AG09309 (cell line): ENCODE measurements at regions not wholly inside any gene's neighbourhood (a gene's known extent, or its start where the extent isn't known, plus 50 kb on each side); places are given as distances from the start of the nearest gene placed in this dataset.

Source experiments
- DNase-seq: peaks from one replicate; pipeline ENCODE4 v3.0.0-alpha.2; 2010; ENCODE audit warnings: low read depth
- H3K4me3 ChIP-seq: 2 replicates; pipeline ENCODE4 v1.5.1; 2011; ENCODE audit warnings: mild to moderate bottlenecking, low read depth, low read length, moderate library complexity; ENCODE audit not compliant: control insufficient read depth
- TF ChIP-seq, protein P1 (sequence below): IDR thresholded peaks from 2 replicates; pipeline ENCODE4 v1.5.1; 2011; ENCODE audit warnings: mild to moderate bottlenecking, low read depth, low read length, inconsistent platforms; ENCODE audit not compliant: insufficient read depth, control insufficient read depth; ENCODE audit errors: missing control alignments

DNA sequence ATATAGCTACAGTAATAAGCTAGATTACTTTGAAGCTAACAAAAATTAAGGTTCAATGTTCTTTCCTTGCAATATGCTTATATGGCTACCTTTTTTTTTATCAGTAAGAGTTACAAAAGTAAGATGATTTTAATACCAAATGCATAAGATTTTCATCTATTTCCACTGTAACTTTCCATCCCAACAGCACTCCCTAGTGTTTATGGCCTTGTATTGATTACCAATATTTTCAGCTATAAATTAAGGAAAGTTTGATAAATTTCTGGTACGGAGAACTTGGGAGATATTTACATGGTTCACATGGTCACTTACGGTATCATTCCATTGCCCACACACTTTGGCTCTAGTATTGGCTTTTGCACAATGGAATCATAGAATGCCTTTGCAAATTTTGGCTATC, 448.9 kb upstream of the PABPC4L start:
- no peak for DNase-seq
- TF ChIP-seq, protein P1, sequence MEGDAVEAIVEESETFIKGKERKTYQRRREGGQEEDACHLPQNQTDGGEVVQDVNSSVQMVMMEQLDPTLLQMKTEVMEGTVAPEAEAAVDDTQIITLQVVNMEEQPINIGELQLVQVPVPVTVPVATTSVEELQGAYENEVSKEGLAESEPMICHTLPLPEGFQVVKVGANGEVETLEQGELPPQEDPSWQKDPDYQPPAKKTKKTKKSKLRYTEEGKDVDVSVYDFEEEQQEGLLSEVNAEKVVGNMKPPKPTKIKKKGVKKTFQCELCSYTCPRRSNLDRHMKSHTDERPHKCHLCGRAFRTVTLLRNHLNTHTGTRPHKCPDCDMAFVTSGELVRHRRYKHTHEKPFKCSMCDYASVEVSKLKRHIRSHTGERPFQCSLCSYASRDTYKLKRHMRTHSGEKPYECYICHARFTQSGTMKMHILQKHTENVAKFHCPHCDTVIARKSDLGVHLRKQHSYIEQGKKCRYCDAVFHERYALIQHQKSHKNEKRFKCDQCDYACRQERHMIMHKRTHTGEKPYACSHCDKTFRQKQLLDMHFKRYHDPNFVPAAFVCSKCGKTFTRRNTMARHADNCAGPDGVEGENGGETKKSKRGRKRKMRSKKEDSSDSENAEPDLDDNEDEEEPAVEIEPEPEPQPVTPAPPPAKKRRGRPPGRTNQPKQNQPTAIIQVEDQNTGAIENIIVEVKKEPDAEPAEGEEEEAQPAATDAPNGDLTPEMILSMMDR: no peak
- H3K4me3 ChIP-seq: no peak overlapping the region

DNA sequence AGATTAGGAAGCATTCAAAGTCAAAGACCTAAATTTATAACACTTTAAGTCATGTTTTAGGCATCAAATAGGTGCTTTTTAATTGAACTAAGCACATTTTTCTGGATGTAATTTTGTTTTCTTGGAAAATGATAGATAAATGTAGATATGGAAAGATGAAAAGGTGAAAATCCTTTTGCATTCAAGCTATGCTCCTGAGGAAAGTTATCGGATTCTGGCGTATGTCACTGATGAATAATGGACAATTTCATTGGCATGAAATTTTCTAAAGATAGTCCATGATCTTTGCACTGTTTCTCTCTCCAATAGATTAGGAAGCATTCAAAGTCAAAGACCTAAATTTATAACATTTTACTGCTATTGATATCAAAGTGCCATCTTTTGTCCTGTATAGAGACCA, 444.2 kb upstream of the PABPC4L start:
- no peak overlapping the region for H3K4me3 ChIP-seq
- DNase-seq: no peak
- TF ChIP-seq, protein P1: no peak

DNA sequence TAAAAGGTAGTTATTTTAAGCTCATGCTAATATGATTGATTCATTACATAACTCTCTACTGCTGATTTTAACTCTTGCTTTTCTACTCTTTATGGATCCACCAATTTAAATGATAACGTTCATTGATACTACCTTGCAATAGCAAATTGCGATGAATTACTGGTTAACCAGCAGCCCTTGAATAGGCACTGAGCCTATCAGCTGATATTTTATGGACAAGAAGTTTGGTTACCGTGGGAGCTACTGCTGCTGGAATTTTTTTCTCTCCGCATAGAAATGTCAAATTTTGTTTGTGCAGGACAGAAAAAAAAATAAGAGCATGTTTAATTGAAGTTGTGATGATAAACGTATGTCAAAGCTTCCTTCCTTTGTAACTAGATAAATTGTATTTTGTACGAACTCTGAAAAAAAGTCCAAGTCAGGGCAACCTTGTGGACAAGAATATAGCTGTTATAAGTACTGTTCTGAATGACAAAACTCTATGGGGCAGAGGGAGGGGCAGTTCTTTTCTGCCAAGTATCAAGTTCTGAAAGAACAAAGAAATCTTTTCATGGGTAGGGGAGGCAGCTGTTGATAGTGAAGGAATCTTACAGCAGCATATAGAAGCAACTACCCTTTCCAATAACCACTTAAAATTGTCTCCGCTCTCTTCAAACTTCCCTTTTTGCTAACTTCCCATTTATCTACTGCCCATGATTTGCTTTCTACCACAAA, 434.9 kb upstream of the PABPC4L start:
- no peak for DNase-seq
- TF ChIP-seq, protein P1: no peak
- H3K4me3 ChIP-seq: no peak overlapping the region

DNA sequence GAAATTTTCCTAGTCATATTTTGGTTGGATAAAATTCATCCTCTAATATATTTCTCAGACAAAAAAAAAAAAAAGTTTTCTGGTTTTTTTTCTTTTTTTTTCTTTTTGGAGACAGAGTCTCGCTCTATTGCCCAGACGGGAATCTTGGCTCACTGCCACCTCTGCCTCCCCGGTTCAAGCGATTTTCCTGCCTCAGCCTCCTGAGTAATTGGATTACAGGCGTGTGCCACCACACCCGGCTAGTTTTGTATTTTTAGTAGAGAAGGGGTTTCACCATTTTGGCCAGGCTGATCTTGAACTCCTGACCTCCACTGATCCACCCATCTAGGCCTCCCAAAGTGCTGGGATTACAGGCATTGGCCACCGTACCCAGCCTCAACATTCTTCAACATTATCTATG, 432.7 kb upstream of the PABPC4L start:
- no peak for DNase-seq
- H3K4me3 ChIP-seq: no peak overlapping the region
- TF ChIP-seq, protein P1: no peak

DNA sequence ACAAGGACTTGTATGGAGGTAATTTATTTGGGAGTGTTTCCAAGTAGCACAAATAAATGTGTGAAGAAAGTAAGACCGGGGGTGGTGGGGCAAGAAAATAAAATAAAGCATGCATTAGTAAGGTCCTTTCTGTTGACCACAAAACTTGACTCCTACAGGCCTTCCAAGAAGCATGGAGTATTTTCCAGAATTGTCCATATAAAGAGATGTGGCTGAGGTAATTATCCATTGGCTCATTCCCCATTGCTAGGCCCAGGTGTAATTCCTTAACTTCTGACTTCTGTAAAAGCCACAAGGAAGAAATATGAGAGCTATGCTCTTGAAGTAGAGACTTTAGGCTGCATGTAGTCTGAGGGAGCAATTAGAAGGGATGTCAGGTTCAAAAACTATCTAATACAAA, 430.5 kb upstream of the PABPC4L start:
- no peak for DNase-seq
- TF ChIP-seq, protein P1: no peak
- no peak overlapping the region for H3K4me3 ChIP-seq

DNA sequence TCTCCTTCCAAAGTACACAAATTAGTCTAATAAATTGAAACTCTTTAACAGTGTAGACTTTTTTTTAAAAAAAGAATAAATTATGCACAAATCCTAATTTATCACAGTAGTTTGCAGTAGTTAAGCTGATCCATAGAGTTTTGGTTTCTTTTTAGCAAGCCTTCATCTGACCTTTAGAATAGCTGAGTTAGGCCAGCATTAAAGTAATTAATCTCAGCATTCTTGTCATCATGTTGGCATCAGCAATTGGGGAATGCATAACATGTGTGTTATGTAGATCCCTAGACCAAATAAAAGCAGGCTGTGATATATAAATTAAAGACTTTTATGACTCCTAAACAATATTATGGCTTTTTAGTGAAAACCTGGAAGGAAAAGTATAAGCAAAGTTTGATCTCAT, 426.5 kb upstream of the PABPC4L start:
- no peak for DNase-seq

DNA sequence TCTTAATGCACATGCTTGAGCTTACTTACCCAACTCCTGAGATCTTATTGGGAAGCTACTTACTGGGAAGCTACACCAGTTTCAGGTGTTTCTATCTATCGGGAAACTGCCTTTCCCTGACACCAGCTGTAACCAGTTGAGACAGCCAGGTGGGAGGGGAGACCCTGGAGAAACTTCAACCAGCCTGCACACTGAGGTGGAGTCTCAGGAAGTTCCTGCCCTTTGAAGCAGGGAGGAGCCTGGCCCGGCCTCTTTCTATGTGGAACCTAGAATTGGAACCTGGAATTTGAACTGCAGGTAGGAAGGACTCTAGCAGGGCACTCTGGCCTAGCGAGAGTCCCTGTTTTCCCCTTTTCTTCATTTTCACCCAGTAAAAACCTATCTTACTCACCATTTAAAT, 425.8 kb upstream of the PABPC4L start:
- H3K4me3 ChIP-seq: no peak overlapping the region
- DNase-seq: no peak
- TF ChIP-seq, protein P1: no peak

More for the DNA sequence above, 426.5 kb upstream of the PABPC4L start:
- H3K4me3 ChIP-seq: no peak overlapping the region
- TF ChIP-seq, protein P1: no peak
